Neural progenitor cell (in vitro differentiated cells): ENCODE measurements at regions not wholly inside any gene's neighbourhood (a gene's known extent, or its start where the extent isn't known, plus 50 kb on each side); places are given as distances from the start of the nearest gene placed in this dataset.

Experiments
- DNase-seq: peaks from one replicate; pipeline ENCODE4 v3.0.0-alpha.2; 2016; ENCODE audit warnings: low spot score
- H2AFZ ChIP-seq: fragments of 200-600 bp; sonication (generic); replicated peaks from 2 replicates; pipeline ENCODE4 v1.6.1; 2016; ENCODE audit warnings: antibody characterized with exemption
- H3F3A ChIP-seq: fragments of 200-600 bp; sonication (generic); 2 replicates; pipeline ENCODE4 v1.6.1; 2016; ENCODE audit warnings: antibody characterized with exemption, low read depth
- H3K27ac ChIP-seq: fragments of 200-600 bp; sonication (generic); 2 replicates; pipeline ENCODE4 v1.5.1; 2016; ENCODE audit warnings: mild to moderate bottlenecking
- H3K27me3 ChIP-seq: fragments of 200-600 bp; sonication (generic); 2 replicates; pipeline ENCODE4 v1.6.1; 2016; ENCODE audit warnings: mild to moderate bottlenecking, moderate library complexity
- H3K36me3 ChIP-seq: fragments of 200-600 bp; sonication (generic); 2 replicates; pipeline ENCODE4 v1.5.1; 2016
- H3K4me1 ChIP-seq: fragments of 200-600 bp; sonication (generic); 2 replicates; pipeline ENCODE4 v1.6.1; 2016; ENCODE audit warnings: mixed run types
- H3K4me2 ChIP-seq: fragments of 200-600 bp; sonication (generic); 2 replicates; pipeline ENCODE4 v1.6.1; 2016
- H3K4me3 ChIP-seq: fragments of 200-600 bp; sonication (generic); 2 replicates; pipeline ENCODE4 v1.5.1; 2016
- H3K79me2 ChIP-seq: fragments of 200-600 bp; sonication (generic); 2 replicates; pipeline ENCODE4 v1.6.1; 2016; ENCODE audit warnings: low read depth
- H3K9ac ChIP-seq: fragments of 200-600 bp; sonication (generic); 2 replicates; pipeline ENCODE4 v1.6.1; 2016
- H3K9me3 ChIP-seq: fragments of 200-600 bp; sonication (generic); 2 replicates; pipeline ENCODE4 v1.5.1; 2016; ENCODE audit warnings: low read depth
- H4K20me1 ChIP-seq: fragments of 200-600 bp; sonication (generic); 2 replicates; pipeline ENCODE4 v1.6.1; 2016; ENCODE audit warnings: low read depth
- H3K27ac Mint-ChIP-seq: 3 replicates; pipeline ENCODE4 v1.8.0; 2021; ENCODE audit warnings: mixed read lengths
- H3K27me3 Mint-ChIP-seq: 2 replicates; pipeline ENCODE4 v1.8.0; 2022; ENCODE audit warnings: low read depth, mild to moderate bottlenecking, inconsistent platforms, moderate library complexity, mixed read lengths; ENCODE audit not compliant: insufficient read depth
- H3K36me3 Mint-ChIP-seq: 3 replicates; pipeline ENCODE4 v1.8.0; 2021; ENCODE audit warnings: mixed read lengths
- H3K4me1 Mint-ChIP-seq: 3 replicates; pipeline ENCODE4 v1.8.0; 2021; ENCODE audit warnings: mixed read lengths
- H3K4me3 Mint-ChIP-seq: 3 replicates; pipeline ENCODE4 v1.8.0; 2021; ENCODE audit warnings: mild to moderate bottlenecking, moderate library complexity, mixed read lengths
- H3K9me3 Mint-ChIP-seq: 3 replicates; pipeline ENCODE4 v1.8.0; 2020; ENCODE audit warnings: mixed read lengths
- EZH2 ChIP-seq: fragments of 200-600 bp; sonication (generic); IDR thresholded peaks from 2 replicates; pipeline ENCODE4 v1.6.1; 2017; ENCODE audit warnings: antibody characterized with exemption, mild to moderate bottlenecking, moderate library complexity
- EZH2phosphoT487 ChIP-seq: fragments of 200-600 bp; sonication (generic); IDR thresholded peaks from 2 replicates; pipeline ENCODE4 v1.6.1; 2017; ENCODE audit warnings: antibody characterized with exemption
- TF ChIP-seq, protein P1 (sequence below): fragments of 200-600 bp; sonication (generic); IDR thresholded peaks from 2 replicates; pipeline ENCODE4 v1.5.1; 2017; ENCODE audit warnings: antibody characterized with exemption, mild to moderate bottlenecking

DNA sequence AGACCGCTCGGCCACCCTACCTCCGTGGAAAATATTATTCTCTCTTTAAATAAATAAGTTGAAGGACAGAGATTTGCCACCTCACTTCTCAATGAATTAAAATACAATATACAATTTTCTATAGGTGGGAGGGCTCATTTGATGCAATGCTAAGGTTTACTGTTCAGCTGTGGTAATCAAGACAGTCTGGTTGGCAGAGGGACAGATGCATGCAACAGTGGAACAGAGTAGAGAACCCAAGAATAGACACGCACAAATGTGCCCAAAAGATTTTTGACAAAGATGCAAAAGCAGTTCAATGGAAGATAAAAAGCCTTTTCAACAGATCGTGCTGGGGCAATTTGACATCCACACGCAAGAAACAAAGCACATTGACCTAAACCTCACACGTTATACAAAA lies 145.2 kb downstream of the CEBPB start:
- H3K9me3 Mint-ChIP-seq = no peaks in the 10 kb centered on the region
- Histone ChIP-seq H2AFZ (no peak overlapping the region), H3K27ac (no peak overlapping the region), H3K9me3 (no peaks in the 10 kb centered on the region), H4K20me1 (no peaks in the 10 kb centered on the region), H3K36me3 (no peaks in the 10 kb centered on the region), H3K4me1 (peaks cover 11% of the 10 kb centered on the region), H3F3A (peaks cover 3% of the 10 kb centered on the region), H3K4me2 (no peak overlapping the region), H3K4me3 (no peak overlapping the region), H3K27me3 (no peaks in the 10 kb centered on the region), H3K79me2 (no peaks in the 10 kb centered on the region), H3K9ac (no peak overlapping the region)
- no peak for TF ChIP-seq EZH2phosphoT487
- TF ChIP-seq EZH2 = no peak
- TF ChIP-seq, protein P1, sequence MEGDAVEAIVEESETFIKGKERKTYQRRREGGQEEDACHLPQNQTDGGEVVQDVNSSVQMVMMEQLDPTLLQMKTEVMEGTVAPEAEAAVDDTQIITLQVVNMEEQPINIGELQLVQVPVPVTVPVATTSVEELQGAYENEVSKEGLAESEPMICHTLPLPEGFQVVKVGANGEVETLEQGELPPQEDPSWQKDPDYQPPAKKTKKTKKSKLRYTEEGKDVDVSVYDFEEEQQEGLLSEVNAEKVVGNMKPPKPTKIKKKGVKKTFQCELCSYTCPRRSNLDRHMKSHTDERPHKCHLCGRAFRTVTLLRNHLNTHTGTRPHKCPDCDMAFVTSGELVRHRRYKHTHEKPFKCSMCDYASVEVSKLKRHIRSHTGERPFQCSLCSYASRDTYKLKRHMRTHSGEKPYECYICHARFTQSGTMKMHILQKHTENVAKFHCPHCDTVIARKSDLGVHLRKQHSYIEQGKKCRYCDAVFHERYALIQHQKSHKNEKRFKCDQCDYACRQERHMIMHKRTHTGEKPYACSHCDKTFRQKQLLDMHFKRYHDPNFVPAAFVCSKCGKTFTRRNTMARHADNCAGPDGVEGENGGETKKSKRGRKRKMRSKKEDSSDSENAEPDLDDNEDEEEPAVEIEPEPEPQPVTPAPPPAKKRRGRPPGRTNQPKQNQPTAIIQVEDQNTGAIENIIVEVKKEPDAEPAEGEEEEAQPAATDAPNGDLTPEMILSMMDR = no peak
- no peaks in the 10 kb centered on the region for H3K36me3 Mint-ChIP-seq
- no peaks in the 10 kb centered on the region for H3K27me3 Mint-ChIP-seq
- no peak overlapping the region for H3K4me3 Mint-ChIP-seq
- H3K4me1 Mint-ChIP-seq = peaks cover 27% of the 10 kb centered on the region
- no peak overlapping the region for H3K27ac Mint-ChIP-seq
- DNase-seq = no peak

DNA sequence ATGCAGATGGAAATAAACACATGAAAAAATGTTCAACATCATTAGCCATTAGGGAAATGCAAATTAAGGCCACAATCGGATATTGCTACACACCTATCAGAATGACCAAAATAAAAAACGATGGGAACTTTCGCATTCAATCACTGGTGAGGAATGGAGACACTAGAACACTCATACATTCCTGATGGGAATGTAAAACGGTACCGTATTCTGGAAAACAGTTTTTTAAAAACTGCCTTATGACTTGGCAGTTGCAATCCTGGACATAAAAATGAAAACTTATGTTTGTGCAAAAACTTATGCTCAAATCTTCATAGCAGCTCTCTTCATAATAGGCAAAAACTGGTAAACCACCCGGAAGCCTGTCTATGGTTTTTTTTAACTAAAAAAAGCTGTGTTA lies 146.0 kb downstream of the CEBPB start:
- no peak for DNase-seq
- no peak overlapping the region for H3K4me3 Mint-ChIP-seq
- no peaks in the 10 kb centered on the region for H3K27me3 Mint-ChIP-seq
- Histone ChIP-seq H3K36me3 (no peaks in the 10 kb centered on the region), H3K9ac (no peak overlapping the region), H3K27me3 (no peaks in the 10 kb centered on the region), H4K20me1 (no peaks in the 10 kb centered on the region), H3K4me1 (peaks cover 9% of the 10 kb centered on the region), H3F3A (peaks cover 3% of the 10 kb centered on the region), H3K9me3 (no peaks in the 10 kb centered on the region), H3K27ac (no peak overlapping the region), H3K4me3 (no peak overlapping the region), H2AFZ (no peak overlapping the region), H3K4me2 (no peak overlapping the region), H3K79me2 (no peaks in the 10 kb centered on the region)
- TF ChIP-seq, protein P1 = no peak
- no peak for TF ChIP-seq EZH2phosphoT487
- H3K9me3 Mint-ChIP-seq = no peaks in the 10 kb centered on the region
- no peak overlapping the region for H3K27ac Mint-ChIP-seq
- no peaks in the 10 kb centered on the region for H3K36me3 Mint-ChIP-seq
- H3K4me1 Mint-ChIP-seq = peaks cover 25% of the 10 kb centered on the region

DNA sequence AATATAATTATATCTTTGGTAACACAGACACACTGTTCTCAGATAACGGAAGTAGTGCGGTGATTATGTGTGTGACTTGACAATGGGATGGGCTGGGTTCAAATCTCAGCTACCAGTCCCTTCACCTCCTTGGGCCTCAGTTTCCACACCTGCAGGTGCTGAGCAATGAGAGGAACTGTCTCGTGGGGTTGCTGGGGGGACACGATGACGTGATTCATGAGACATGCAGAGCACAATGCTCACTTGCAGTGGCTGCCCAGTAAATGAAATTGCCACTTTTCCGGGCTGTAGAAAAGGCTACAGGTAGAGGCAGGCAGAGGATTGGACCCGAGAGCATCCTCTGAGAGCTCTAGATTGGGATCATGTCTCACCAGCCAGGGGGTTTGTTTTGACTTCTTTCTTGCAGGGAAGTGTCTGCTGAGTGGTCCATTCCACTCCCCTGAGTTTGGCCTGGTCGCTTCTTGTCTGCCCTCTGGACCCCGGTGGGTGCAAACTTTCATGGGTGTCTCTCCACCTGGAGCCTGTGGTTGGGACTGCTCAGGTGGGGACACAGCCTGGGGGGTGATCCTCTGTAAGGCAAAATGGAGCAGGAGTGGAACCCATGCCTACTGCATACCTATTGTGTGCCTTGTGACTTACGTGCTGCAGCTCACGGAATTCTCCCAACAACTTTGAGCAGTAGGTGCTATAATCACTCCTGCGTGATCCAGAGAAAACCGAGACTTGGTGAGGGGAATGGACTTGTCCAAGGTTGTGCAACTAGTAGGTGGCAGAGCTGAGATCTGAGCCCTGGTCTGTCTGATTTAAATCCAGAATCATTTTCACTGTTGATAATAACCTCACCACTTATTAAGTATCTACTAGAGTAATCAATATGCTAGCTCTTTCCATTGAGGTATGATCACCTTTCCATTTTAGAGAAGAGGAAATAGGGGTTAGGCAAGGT lies 147.2 kb downstream of the CEBPB start:
- no peaks in the 10 kb centered on the region for H3K36me3 ChIP-seq
- TF ChIP-seq EZH2phosphoT487 (no peak), EZH2 (no peak)
- TF ChIP-seq, protein P1 = no peak
- Mint-ChIP-seq H3K9me3 (no peaks in the 10 kb centered on the region), H3K4me3 (no peak overlapping the region), H3K36me3 (no peaks in the 10 kb centered on the region), H3K27me3 (no peaks in the 10 kb centered on the region), H3K27ac (no peak overlapping the region), H3K4me1 (peaks cover 17% of the 10 kb centered on the region)
- H3K27me3 ChIP-seq = no peaks in the 10 kb centered on the region
- no peak overlapping the region for H3K9ac ChIP-seq
- H4K20me1 ChIP-seq = no peaks in the 10 kb centered on the region
- no peak overlapping the region for H3K27ac ChIP-seq
- H2AFZ ChIP-seq = no peak overlapping the region
- peaks cover 3% of the 10 kb centered on the region for H3F3A ChIP-seq
- H3K4me3 ChIP-seq = no peak overlapping the region
- H3K9me3 ChIP-seq = no peaks in the 10 kb centered on the region
- H3K4me2 ChIP-seq = no peak overlapping the region
- DNase-seq = no peak
- H3K79me2 ChIP-seq = no peaks in the 10 kb centered on the region
- H3K4me1 ChIP-seq = peaks cover 9% of the 10 kb centered on the region
